ENCODE measurements at regions not wholly inside any gene's neighbourhood (a gene's known extent, or its start where the extent isn't known, plus 50 kb on each side); places are given as distances from the start of the nearest gene placed in this dataset.

DNA sequence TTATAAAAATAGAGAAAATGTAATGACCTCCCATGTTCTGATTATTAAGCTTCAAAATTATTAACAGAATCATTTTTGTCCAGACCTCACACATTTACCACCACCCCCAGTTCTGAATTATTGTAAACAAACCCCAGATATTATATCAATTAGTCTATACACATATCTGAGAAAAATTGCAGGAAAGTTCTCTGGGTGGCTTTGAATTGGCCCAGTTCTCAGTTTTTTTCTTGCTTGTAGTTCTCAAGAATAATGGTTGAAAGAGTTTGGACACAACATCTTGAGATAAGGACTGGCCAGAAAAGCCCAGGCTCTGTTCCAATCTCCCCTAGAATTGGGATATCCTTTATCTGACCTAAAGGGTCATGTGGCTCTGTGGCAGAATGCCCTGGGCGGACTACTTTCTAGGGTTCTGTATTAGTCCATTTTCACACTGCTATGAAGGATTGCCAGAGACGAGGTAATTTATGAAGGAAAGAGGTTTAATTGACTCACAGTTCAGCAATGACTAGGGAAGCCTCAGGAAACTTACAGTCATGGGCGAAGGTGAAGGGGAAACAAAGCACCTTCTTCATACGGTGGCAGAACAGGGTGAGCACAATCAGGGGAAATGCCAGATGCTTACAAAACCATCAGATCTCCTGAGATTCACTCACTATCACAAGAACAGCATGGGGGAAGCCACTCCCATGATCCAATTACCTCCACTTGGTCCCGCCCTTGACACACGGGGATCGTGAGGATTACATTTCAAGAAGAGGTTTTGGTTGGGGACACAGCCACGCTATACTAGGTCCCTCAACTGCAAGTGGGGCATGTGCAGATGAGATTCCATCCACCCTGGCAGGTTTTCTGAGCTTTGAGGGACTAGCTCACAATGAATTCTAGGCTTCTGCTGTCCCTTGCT is 1504.6 kb upstream of the FLRT2 start:
- Histone ChIP-seq H3K36me3 (ENCODE audit: control insufficient read depth, insufficient read depth, low read length) (no peaks in the 10 kb centered on the region), H3K4me3 (ENCODE audit: low read length) (no peak overlapping the region), H3K9me3 (ENCODE audit: control insufficient read depth, insufficient read depth, low read length) (no peaks in the 10 kb centered on the region), H3K27me3 (ENCODE audit: control insufficient read depth, insufficient read depth, low read length) (no peaks in the 10 kb centered on the region), H3K27ac (ENCODE audit: low read length) (no peak overlapping the region), H3K4me1 (ENCODE audit: control insufficient read depth, insufficient read depth, low read length) (no peaks in the 10 kb centered on the region)
- Mint-ChIP-seq H3K27me3 (ENCODE audit: low read depth in 2 of 2) (peaks cover 0 to 24% of the 10 kb centered on the region in 2 donors), H3K4me1 (peaks cover 0 to 5% of the 10 kb centered on the region in 2 donors), H3K36me3 (peaks cover 9% of the 10 kb centered on the region), H3K4me3 (no peak overlapping the region), H3K27ac (no peak overlapping the region), H3K9me3 (peaks cover 0 to 2% of the 10 kb centered on the region in 2 donors)
- intact Hi-C loops (cut with micrococcal nuclease): no loop called here
- DNase-seq (no peak), ATAC-seq (no peak)
- 91% methylated on average over 8 of the region's 8 CpGs for WGBS (ENCODE audit: insufficient coverage)
- TF ChIP-seq, protein P1, sequence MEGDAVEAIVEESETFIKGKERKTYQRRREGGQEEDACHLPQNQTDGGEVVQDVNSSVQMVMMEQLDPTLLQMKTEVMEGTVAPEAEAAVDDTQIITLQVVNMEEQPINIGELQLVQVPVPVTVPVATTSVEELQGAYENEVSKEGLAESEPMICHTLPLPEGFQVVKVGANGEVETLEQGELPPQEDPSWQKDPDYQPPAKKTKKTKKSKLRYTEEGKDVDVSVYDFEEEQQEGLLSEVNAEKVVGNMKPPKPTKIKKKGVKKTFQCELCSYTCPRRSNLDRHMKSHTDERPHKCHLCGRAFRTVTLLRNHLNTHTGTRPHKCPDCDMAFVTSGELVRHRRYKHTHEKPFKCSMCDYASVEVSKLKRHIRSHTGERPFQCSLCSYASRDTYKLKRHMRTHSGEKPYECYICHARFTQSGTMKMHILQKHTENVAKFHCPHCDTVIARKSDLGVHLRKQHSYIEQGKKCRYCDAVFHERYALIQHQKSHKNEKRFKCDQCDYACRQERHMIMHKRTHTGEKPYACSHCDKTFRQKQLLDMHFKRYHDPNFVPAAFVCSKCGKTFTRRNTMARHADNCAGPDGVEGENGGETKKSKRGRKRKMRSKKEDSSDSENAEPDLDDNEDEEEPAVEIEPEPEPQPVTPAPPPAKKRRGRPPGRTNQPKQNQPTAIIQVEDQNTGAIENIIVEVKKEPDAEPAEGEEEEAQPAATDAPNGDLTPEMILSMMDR (IDR thresholded peaks at IDR 0.05): no peak

DNA sequence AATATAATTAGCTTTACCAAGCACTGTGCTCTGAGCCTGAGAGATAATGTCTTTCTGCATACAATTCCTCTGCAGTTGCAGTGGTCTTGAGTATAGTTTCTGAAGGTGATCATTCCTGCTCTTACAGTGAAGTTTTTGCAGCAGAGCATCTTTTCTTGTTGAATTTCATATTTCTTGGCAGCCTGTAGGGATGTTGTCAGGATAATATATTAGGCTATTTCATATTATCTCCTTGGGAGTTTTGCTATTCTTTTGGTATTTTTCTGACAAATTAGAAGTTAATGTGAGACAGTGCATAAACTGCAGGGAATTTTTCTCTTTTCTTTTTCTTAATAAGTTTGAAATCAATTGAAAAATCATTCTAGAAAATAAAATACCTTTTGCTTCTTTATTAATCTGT is 1502.6 kb upstream of the FLRT2 start:
- no peaks in the 10 kb centered on the region for H3K27me3 ChIP-seq (ENCODE audit: control insufficient read depth, insufficient read depth, low read length)
- TF ChIP-seq, protein P1 (IDR thresholded peaks at IDR 0.05): no peak
- H3K27ac ChIP-seq (ENCODE audit: low read length): no peak overlapping the region
- no peaks in the 10 kb centered on the region for H3K36me3 Mint-ChIP-seq
- DNase-seq: no peak
- H3K9me3 Mint-ChIP-seq: peaks cover 0 to 2% of the 10 kb centered on the region in 2 donors
- no peaks in the 10 kb centered on the region for H3K9me3 ChIP-seq (ENCODE audit: control insufficient read depth, insufficient read depth, low read length)
- H3K36me3 ChIP-seq (ENCODE audit: control insufficient read depth, insufficient read depth, low read length): no peaks in the 10 kb centered on the region
- peaks cover 0 to 5% of the 10 kb centered on the region in 2 donors for H3K4me1 Mint-ChIP-seq
- peaks cover 0 to 15% of the 10 kb centered on the region in 2 donors for H3K27me3 Mint-ChIP-seq (ENCODE audit: low read depth in 2 of 2)
- no peaks in the 10 kb centered on the region for H3K4me1 ChIP-seq (ENCODE audit: control insufficient read depth, insufficient read depth, low read length)
- H3K4me3 ChIP-seq (ENCODE audit: low read length): no peak overlapping the region
- H3K4me3 Mint-ChIP-seq: no peak overlapping the region
- no peak for ATAC-seq
- no peak overlapping the region for H3K27ac Mint-ChIP-seq
- intact Hi-C loops (cut with micrococcal nuclease): no loop called here

DNA sequence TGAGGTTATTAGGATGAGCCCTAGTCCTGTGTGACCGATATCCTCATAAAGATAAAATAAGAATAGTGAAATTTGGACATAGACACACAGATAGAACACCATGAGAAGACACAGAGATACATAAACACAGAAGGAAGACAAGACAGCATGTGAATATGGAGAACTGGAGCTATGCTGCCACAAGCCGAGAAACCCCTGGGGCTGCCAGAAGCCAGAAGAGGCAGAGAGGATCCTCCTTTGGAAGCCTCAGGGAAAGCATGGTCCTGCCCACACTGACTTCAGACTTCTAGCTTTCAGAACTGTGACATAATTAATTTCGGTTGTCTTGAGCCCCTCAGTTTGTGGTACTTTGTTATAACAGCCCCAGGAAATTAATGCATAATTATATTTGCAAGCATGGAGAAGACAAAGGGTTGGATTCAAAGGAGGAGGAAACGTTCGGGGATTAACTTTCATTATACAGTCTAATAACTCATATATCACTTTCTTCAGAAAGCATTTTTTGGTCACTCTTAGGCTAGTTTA is 1501.8 kb upstream of the FLRT2 start:
- WGBS (ENCODE audit: insufficient coverage): 87% methylated on average over 2 of the region's 5 CpGs
- TF ChIP-seq, protein P1 (IDR thresholded peaks at IDR 0.05): no peak
- H3K4me3 Mint-ChIP-seq: no peak overlapping the region
- Histone ChIP-seq H3K4me3 (ENCODE audit: low read length) (no peak overlapping the region), H3K36me3 (ENCODE audit: control insufficient read depth, insufficient read depth, low read length) (no peaks in the 10 kb centered on the region), H3K27ac (ENCODE audit: low read length) (no peak overlapping the region), H3K27me3 (ENCODE audit: control insufficient read depth, insufficient read depth, low read length) (no peaks in the 10 kb centered on the region), H3K9me3 (ENCODE audit: control insufficient read depth, insufficient read depth, low read length) (no peaks in the 10 kb centered on the region), H3K4me1 (ENCODE audit: control insufficient read depth, insufficient read depth, low read length) (no peaks in the 10 kb centered on the region)
- intact Hi-C loops (cut with micrococcal nuclease): no loop called here
- no peaks in the 10 kb centered on the region for H3K9me3 Mint-ChIP-seq
- peaks cover 0 to 7% of the 10 kb centered on the region in 2 donors for H3K27me3 Mint-ChIP-seq (ENCODE audit: low read depth in 2 of 2)
- H3K36me3 Mint-ChIP-seq: no peaks in the 10 kb centered on the region
- no peak overlapping the region for H3K27ac Mint-ChIP-seq
- no peak for ATAC-seq
- DNase-seq: no peak
- peaks cover 0 to 5% of the 10 kb centered on the region in 2 donors for H3K4me1 Mint-ChIP-seq

Measured in natural killer cell (primary cell).